Neuron (in vitro differentiated cells): ENCODE measurements at regions not wholly inside any gene's neighbourhood (a gene's known extent, or its start where the extent isn't known, plus 50 kb on each side); places are given as distances from the start of the nearest gene placed in this dataset.
"Not testable (repeated sequence)": the region's sequence is repeated elsewhere in the genome, so short reads cannot be mapped to it uniquely, and the experiment has no call there.

ENCODE experiments used
- H2AFZ ChIP-seq: one replicate; pipeline ENCODE4 v1.6.1; 2013; ENCODE audit warnings: low read depth, mild to moderate bottlenecking, inconsistent platforms, low read length, moderate library complexity
- H3K27me3 ChIP-seq: one replicate; pipeline ENCODE4 v1.6.1; 2013; ENCODE audit warnings: low read length; ENCODE audit not compliant: insufficient read depth
- H3K36me3 ChIP-seq: one replicate; pipeline ENCODE4 v1.6.1; 2013; ENCODE audit warnings: low read length; ENCODE audit not compliant: insufficient read depth
- H3K4me1 ChIP-seq: one replicate; pipeline ENCODE4 v1.6.1; 2013; ENCODE audit warnings: low read length; ENCODE audit not compliant: insufficient read depth
- H3K4me3 ChIP-seq: 2 replicates; pipeline ENCODE4 v1.5.1; 2013; ENCODE audit warnings: mild to moderate bottlenecking, low read length, moderate library complexity
- H3K9me3 ChIP-seq: one replicate; pipeline ENCODE4 v1.6.1; 2013; ENCODE audit warnings: low read length

GRCh38 chr11:22522225-22522624, 103.4 kb downstream of the FANCF start:
- Histone ChIP-seq H3K27me3 (no peaks in the 10 kb centered on the region), H3K9me3 (no peaks in the 10 kb centered on the region)

GRCh38 chr11:22521226-22521625, 104.4 kb downstream of the FANCF start:
- H3K36me3 ChIP-seq: no peaks in the 10 kb centered on the region
- H3K4me1 ChIP-seq: no peaks in the 10 kb centered on the region
- H3K9me3 ChIP-seq: no peaks in the 10 kb centered on the region
- H2AFZ ChIP-seq: no peak overlapping the region
- no peaks in the 10 kb centered on the region for H3K27me3 ChIP-seq
- no peak overlapping the region for H3K4me3 ChIP-seq

More at GRCh38 chr11:22522225-22522624, 103.4 kb downstream of the FANCF start:
- no peak overlapping the region for H3K4me3 ChIP-seq
- H2AFZ ChIP-seq: no peak overlapping the region
- no peaks in the 10 kb centered on the region for H3K36me3 ChIP-seq
- H3K4me1 ChIP-seq: no peaks in the 10 kb centered on the region

GRCh38 chr11:22520521-22520920, 105.1 kb downstream of the FANCF start:
- H3K4me1 ChIP-seq: no peaks in the 10 kb centered on the region
- no peak overlapping the region for H3K4me3 ChIP-seq
- H3K9me3 ChIP-seq: no peaks in the 10 kb centered on the region
- no peaks in the 10 kb centered on the region for H3K27me3 ChIP-seq
- H3K36me3 ChIP-seq: no peaks in the 10 kb centered on the region
- H2AFZ ChIP-seq: no peak overlapping the region

DNA sequence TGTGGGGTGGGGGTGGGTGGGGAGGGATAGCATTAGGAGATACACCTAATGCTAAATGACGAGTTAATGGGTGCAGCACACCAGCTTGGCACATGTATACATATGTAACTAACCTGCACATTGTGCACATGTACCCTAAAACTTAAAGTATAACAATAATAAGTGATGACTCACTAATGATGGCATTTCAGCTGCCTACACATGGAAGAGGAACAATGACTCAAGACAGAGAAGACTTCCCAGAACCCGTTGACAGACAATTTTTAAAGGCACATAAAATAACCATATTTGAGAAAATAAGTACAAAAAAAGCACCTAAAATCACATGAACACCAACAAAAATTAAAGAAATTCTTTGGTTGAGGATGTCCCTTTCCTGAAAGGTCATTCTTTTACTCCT, 107.3 kb downstream of the FANCF start:
- H2AFZ ChIP-seq, H3K4me3 ChIP-seq, H3K27me3 ChIP-seq, H3K9me3 ChIP-seq, H3K4me1 ChIP-seq, H3K36me3 ChIP-seq: not testable (repeated sequence)

- no peaks in the 10 kb centered on the region for H3K27me3 ChIP-seq
- H3K36me3 ChIP-seq: no peaks in the 10 kb centered on the region
- no peak overlapping the region for H3K4me3 ChIP-seq
- H2AFZ ChIP-seq: no peak overlapping the region
- H3K9me3 ChIP-seq: no peaks in the 10 kb centered on the region
- no peaks in the 10 kb centered on the region for H3K4me1 ChIP-seq
These were observed 109.5 kb downstream of the FANCF start for GRCh38 chr11:22516111-22516510.

DNA sequence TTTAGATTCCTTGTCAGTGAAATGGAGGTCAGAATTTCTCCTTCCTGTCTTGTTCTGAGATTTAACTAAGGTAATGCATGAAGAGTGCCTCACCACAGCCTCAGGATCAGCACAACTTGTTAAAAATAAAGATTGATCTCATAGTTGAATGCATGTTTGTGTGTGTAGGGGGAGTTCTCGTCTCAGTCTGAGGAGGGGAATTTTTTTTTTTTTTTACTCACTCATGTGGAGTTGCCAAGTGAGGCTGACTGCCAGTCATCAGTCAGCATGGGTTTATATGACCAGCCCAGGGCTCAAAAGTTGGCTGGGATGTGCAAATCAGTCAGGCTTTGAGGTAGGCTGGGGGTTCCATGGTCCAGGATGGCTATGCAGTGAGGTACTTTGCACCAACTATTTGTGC, 113.2 kb downstream of the FANCF start:
- H3K4me1 ChIP-seq: peaks cover 9% of the 10 kb centered on the region
- H3K27me3 ChIP-seq: no peaks in the 10 kb centered on the region
- H3K9me3 ChIP-seq: no peaks in the 10 kb centered on the region
- H3K4me3 ChIP-seq: no peak overlapping the region
- H2AFZ ChIP-seq: no peak overlapping the region
- H3K36me3 ChIP-seq: no peaks in the 10 kb centered on the region

- Histone ChIP-seq H3K27me3 (no peaks in the 10 kb centered on the region), H3K36me3 (no peaks in the 10 kb centered on the region), H3K4me1 (peaks cover 9% of the 10 kb centered on the region)
These were observed 114.9 kb downstream of the FANCF start for GRCh38 chr11:22510741-22511140.

GRCh38 chr11:22510010-22510409, 115.6 kb downstream of the FANCF start:
- no peaks in the 10 kb centered on the region for H3K27me3 ChIP-seq

More at GRCh38 chr11:22510741-22511140, 114.9 kb downstream of the FANCF start:
- H2AFZ ChIP-seq: no peak overlapping the region
- no peak overlapping the region for H3K4me3 ChIP-seq
- no peaks in the 10 kb centered on the region for H3K9me3 ChIP-seq

GRCh38 chr11:22508665-22509064, 117.0 kb downstream of the FANCF start:
- no peaks in the 10 kb centered on the region for H3K27me3 ChIP-seq
- no peaks in the 10 kb centered on the region for H3K9me3 ChIP-seq
- no peaks in the 10 kb centered on the region for H3K36me3 ChIP-seq
- no peak overlapping the region for H3K4me3 ChIP-seq
- no peak overlapping the region for H2AFZ ChIP-seq
- peaks cover 9% of the 10 kb centered on the region for H3K4me1 ChIP-seq

More at GRCh38 chr11:22510010-22510409, 115.6 kb downstream of the FANCF start:
- Histone ChIP-seq H3K4me1 (peaks cover 9% of the 10 kb centered on the region), H3K9me3 (no peaks in the 10 kb centered on the region), H3K36me3 (no peaks in the 10 kb centered on the region), H2AFZ (no peak overlapping the region), H3K4me3 (no peak overlapping the region)

DNA sequence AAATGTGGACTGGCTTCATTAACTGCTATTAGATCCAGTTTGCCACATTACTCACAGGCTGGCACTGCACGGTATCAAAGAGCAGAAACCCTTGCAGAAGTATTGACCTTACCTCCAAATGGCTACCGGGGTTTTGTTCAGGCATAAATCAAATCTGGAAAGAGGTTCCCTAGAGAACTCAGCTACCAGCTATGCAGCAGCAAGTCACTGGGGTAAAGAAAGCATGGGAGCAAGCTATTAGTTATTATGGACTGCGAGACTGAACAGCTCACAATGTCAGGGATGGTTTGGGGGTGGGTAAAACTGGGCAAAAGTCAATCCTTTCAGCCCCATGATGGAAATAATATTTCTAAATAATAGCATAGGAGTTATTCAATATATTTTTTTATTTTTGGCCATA, 128.1 kb downstream of the FANCF start:
- no peaks in the 10 kb centered on the region for H3K36me3 ChIP-seq
- H3K4me1 ChIP-seq: no peaks in the 10 kb centered on the region
- no peak overlapping the region for H2AFZ ChIP-seq
- no peaks in the 10 kb centered on the region for H3K27me3 ChIP-seq
- H3K9me3 ChIP-seq: no peaks in the 10 kb centered on the region
- H3K4me3 ChIP-seq: no peak overlapping the region

GRCh38 chr11:22491555-22492225, 133.9 kb downstream of the FANCF start:
- Histone ChIP-seq H2AFZ (no peak overlapping the region), H3K9me3 (no peaks in the 10 kb centered on the region), H3K4me3 (no peak overlapping the region), H3K4me1 (peaks cover 10% of the 10 kb centered on the region), H3K27me3 (no peaks in the 10 kb centered on the region), H3K36me3 (no peaks in the 10 kb centered on the region)

DNA sequence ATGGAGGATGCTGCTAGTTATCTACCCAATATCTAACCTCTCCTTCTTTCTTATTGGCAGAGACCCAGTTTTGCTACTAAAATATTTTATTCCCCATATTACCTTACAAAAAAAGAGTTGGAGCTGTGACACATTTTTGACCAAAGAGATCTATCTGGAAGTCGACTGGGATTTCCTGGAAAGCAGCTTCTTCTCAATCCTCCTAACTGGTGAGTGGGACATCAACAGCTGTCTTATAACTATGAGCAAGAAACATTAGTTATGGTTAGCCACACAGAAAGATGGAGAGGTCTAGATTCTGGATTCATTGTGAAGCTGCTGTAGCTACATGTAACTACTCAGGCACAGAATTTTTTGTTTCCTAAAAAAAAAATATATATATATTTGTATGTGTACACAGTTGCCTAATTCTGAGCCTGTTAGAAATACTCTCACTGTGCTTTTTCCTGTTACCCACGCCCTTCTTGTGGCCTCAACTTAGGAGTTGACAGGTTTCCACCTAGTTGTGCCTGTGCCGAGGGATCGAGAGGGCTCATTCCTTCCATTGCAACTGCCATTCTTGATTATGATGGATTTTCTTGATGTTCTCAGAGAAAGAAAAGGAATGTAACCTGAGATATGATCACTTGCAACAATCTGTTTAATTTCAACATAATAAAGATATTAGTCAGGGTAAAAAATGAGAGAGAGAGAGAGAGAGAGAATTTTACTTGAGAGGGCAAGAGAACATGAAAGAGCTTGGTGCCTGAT, 142.0 kb downstream of the SLC17A6 start:
- no peaks in the 10 kb centered on the region for H3K4me1 ChIP-seq
- H3K9me3 ChIP-seq: no peaks in the 10 kb centered on the region
- no peak overlapping the region for H2AFZ ChIP-seq
- no peaks in the 10 kb centered on the region for H3K27me3 ChIP-seq
- H3K4me3 ChIP-seq: no peak overlapping the region
- no peaks in the 10 kb centered on the region for H3K36me3 ChIP-seq

GRCh38 chr11:22479208-22479607, 141.0 kb downstream of the SLC17A6 start:
- no peaks in the 10 kb centered on the region for H3K27me3 ChIP-seq
- no peaks in the 10 kb centered on the region for H3K36me3 ChIP-seq
- H3K4me3 ChIP-seq: no peak overlapping the region
- H3K9me3 ChIP-seq: no peaks in the 10 kb centered on the region
- no peaks in the 10 kb centered on the region for H3K4me1 ChIP-seq
- no peak overlapping the region for H2AFZ ChIP-seq
